Astrocyte (in vitro differentiated cells and primary cell): ENCODE measurements at regions not wholly inside any gene's neighbourhood (a gene's known extent, or its start where the extent isn't known, plus 50 kb on each side); places are given as distances from the start of the nearest gene placed in this dataset.

Experiments used
- DNase-seq: peaks from one replicate; pipeline ENCODE4 v3.0.0-alpha.2; 2010; ENCODE audit warnings: low read depth
- FAIRE-seq: peaks from 2 replicates; lab custom pipeline; 2011; peaks lifted over from hg19 to GRCh38; lab: Jason Lieb, UNC
- H2AFZ ChIP-seq: 2 replicates; pipeline ENCODE4 v1.6.0; 2012; ENCODE audit warnings: low read depth, low read length, inconsistent platforms
- H3K27ac ChIP-seq: 2 replicates; pipeline ENCODE4 v1.5.1; 2011; ENCODE audit warnings: low read depth, low read length, inconsistent platforms
- H3K27me3 ChIP-seq: 2 replicates; pipeline ENCODE4 v1.6.0; 2011; ENCODE audit warnings: low read length, inconsistent platforms; ENCODE audit not compliant: insufficient read depth
- H3K36me3 ChIP-seq: 2 replicates; pipeline ENCODE4 v1.5.1; 2011; ENCODE audit warnings: low read length, inconsistent platforms; ENCODE audit not compliant: insufficient read depth
- H3K4me1 ChIP-seq: 2 replicates; pipeline ENCODE4 v1.5.1; 2011; ENCODE audit warnings: low read length, inconsistent platforms; ENCODE audit not compliant: insufficient read depth
- H3K4me2 ChIP-seq: 2 replicates; pipeline ENCODE4 v1.6.0; 2012; ENCODE audit warnings: low read length, inconsistent platforms
- H3K4me3 ChIP-seq: 2 replicates; pipeline ENCODE4 v1.5.1; 2011; ENCODE audit warnings: low read depth, mild to moderate bottlenecking, low read length, inconsistent platforms; ENCODE audit not compliant: insufficient read depth
- H3K79me2 ChIP-seq: 2 replicates; pipeline ENCODE4 v1.6.0; 2012; ENCODE audit warnings: mild to moderate bottlenecking, low read length, inconsistent platforms; ENCODE audit not compliant: insufficient read depth
- H3K9ac ChIP-seq: 2 replicates; pipeline ENCODE4 v1.6.0; 2012; ENCODE audit warnings: mild to moderate bottlenecking, low read length, inconsistent platforms
- H3K9me3 ChIP-seq: 2 replicates; pipeline ENCODE4 v1.5.1; 2012; ENCODE audit warnings: low read depth, mild to moderate bottlenecking, low read length, inconsistent platforms; ENCODE audit not compliant: insufficient read depth
- H4K20me1 ChIP-seq: 2 replicates; pipeline ENCODE4 v1.6.0; 2012; ENCODE audit warnings: low read length, inconsistent platforms; ENCODE audit not compliant: insufficient read depth
- H3K27ac Mint-ChIP-seq: one replicate; pipeline ENCODE4 v1.8.0; 2021; ENCODE audit warnings: mild to moderate bottlenecking, mixed read lengths; ENCODE audit not compliant: unreplicated experiment
- H3K27me3 Mint-ChIP-seq: one replicate; pipeline ENCODE4 v1.8.0; 2021; ENCODE audit warnings: low read depth, mixed read lengths; ENCODE audit not compliant: unreplicated experiment
- H3K36me3 Mint-ChIP-seq: one replicate; pipeline ENCODE4 v1.8.0; 2021; ENCODE audit warnings: low read depth, mixed read lengths; ENCODE audit not compliant: unreplicated experiment
- H3K4me1 Mint-ChIP-seq: one replicate; pipeline ENCODE4 v1.8.0; 2021; ENCODE audit warnings: low read depth, mixed read lengths; ENCODE audit not compliant: unreplicated experiment
- H3K4me3 Mint-ChIP-seq: one replicate; pipeline ENCODE4 v1.8.0; 2021; ENCODE audit warnings: mild to moderate bottlenecking, moderate library complexity, mixed read lengths; ENCODE audit not compliant: unreplicated experiment
- H3K9me3 Mint-ChIP-seq: one replicate; pipeline ENCODE4 v1.8.0; 2021; ENCODE audit warnings: mild to moderate bottlenecking, mixed read lengths; ENCODE audit not compliant: unreplicated experiment
- CTCF ChIP-seq: IDR thresholded peaks from 2 replicates; pipeline ENCODE4 v1.5.1; 2011; ENCODE audit warnings: low read depth, mild to moderate bottlenecking, inconsistent platforms, low read length, moderate library complexity; ENCODE audit not compliant: insufficient read depth
- EZH2 ChIP-seq: IDR thresholded peaks from 2 replicates; pipeline ENCODE4 v1.6.1; 2012; ENCODE audit warnings: mild to moderate bottlenecking, low read length, inconsistent platforms; ENCODE audit not compliant: insufficient read depth

- Histone ChIP-seq H3K9ac (no peak overlapping the region), H4K20me1 (no peaks in the 10 kb centered on the region), H3K79me2 (no peaks in the 10 kb centered on the region), H3K4me1 (peaks cover 9% of the 10 kb centered on the region), H3K36me3 (no peaks in the 10 kb centered on the region), H3K9me3 (no peaks in the 10 kb centered on the region), H3K4me3 (no peak overlapping the region), H3K27ac (no peak overlapping the region), H2AFZ (no peak overlapping the region), H3K27me3 (peaks cover 2% of the 10 kb centered on the region), H3K4me2 (no peak overlapping the region)
- DNase-seq (no peak), FAIRE-seq (no peak)
- Mint-ChIP-seq H3K4me3 (no peak overlapping the region), H3K9me3 (peaks cover 2% of the 10 kb centered on the region), H3K27ac (no peak overlapping the region), H3K27me3 (peaks cover 5% of the 10 kb centered on the region), H3K4me1 (peaks cover 26% of the 10 kb centered on the region), H3K36me3 (peaks cover 3% of the 10 kb centered on the region)
- TF ChIP-seq EZH2 = no peak
- TF ChIP-seq CTCF = no peak
Observed at GRCh38 chr3:56919797-56920195, 118.0 kb upstream of the ARHGEF3 start.

- Histone ChIP-seq H3K27ac (no peak overlapping the region), H3K9ac (no peak overlapping the region), H3K4me1 (peaks cover 9% of the 10 kb centered on the region), H2AFZ (no peak overlapping the region), H3K4me3 (no peak overlapping the region), H3K9me3 (no peaks in the 10 kb centered on the region), H3K27me3 (peaks cover 2% of the 10 kb centered on the region), H4K20me1 (no peaks in the 10 kb centered on the region), H3K4me2 (no peak overlapping the region), H3K79me2 (no peaks in the 10 kb centered on the region), H3K36me3 (no peaks in the 10 kb centered on the region)
- no peak overlapping the region for H3K4me3 Mint-ChIP-seq
- H3K27ac Mint-ChIP-seq = no peak overlapping the region
- peaks cover 26% of the 10 kb centered on the region for H3K4me1 Mint-ChIP-seq
- DNase-seq (no peak), FAIRE-seq (no peak)
- H3K9me3 Mint-ChIP-seq = peaks cover 2% of the 10 kb centered on the region
- peaks cover 5% of the 10 kb centered on the region for H3K27me3 Mint-ChIP-seq
- no peak for TF ChIP-seq EZH2
- TF ChIP-seq CTCF = no peak
- peaks cover 3% of the 10 kb centered on the region for H3K36me3 Mint-ChIP-seq
Observed at GRCh38 chr3:56919137-56919796, 117.5 kb upstream of the ARHGEF3 start.

- DNase-seq (no peak), FAIRE-seq (no peak)
- H3K4me1 ChIP-seq = peaks cover 3% of the 10 kb centered on the region
- no peak overlapping the region for H3K4me2 ChIP-seq
- Mint-ChIP-seq H3K4me3 (no peak overlapping the region), H3K27ac (no peak overlapping the region), H3K27me3 (peaks cover 5% of the 10 kb centered on the region), H3K9me3 (peaks cover 2% of the 10 kb centered on the region), H3K36me3 (peaks cover 3% of the 10 kb centered on the region), H3K4me1 (peaks cover 18% of the 10 kb centered on the region)
- H3K27me3 ChIP-seq = peaks cover 2% of the 10 kb centered on the region
- no peaks in the 10 kb centered on the region for H4K20me1 ChIP-seq
- no peaks in the 10 kb centered on the region for H3K79me2 ChIP-seq
- H3K27ac ChIP-seq = no peak overlapping the region
- TF ChIP-seq EZH2 (no peak), CTCF (no peak)
- no peaks in the 10 kb centered on the region for H3K9me3 ChIP-seq
- H2AFZ ChIP-seq = no peak overlapping the region
- H3K4me3 ChIP-seq = no peak overlapping the region
- H3K9ac ChIP-seq = no peak overlapping the region
- H3K36me3 ChIP-seq = no peaks in the 10 kb centered on the region
Observed at GRCh38 chr3:56918111-56918568, 116.4 kb upstream of the ARHGEF3 start.
